GM12873 (cell line): ENCODE measurements at regions not wholly inside any gene's neighbourhood (a gene's known extent, or its start where the extent isn't known, plus 50 kb on each side); places are given as distances from the start of the nearest gene placed in this dataset.

ENCODE experiments used
- TF ChIP-seq, protein P1 (sequence below): IDR thresholded peaks from 2 replicates; pipeline ENCODE4 v1.5.1; 2012; ENCODE audit warnings: low read depth, mild to moderate bottlenecking, moderate library complexity, low read length, control low read depth; ENCODE audit not compliant: insufficient read depth; ENCODE audit errors: missing control alignments

DNA sequence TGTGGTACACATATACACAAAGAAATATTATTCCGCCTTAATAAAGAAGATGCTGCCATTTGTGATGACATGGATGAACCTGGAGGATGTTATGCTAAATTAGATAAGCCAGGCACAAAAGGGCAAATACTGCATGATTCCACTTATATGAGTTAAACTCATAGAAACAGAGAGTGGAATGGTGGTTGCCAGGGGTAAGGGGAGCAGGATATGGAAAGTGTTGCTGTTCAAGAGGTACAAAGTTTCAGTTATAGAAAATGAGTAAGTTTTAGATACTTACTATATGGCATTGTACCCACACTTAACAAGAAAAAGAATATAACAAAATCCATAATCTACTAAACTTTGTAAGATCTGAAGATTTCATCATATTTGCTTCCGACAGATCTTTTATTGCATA, 252.2 kb downstream of the SYK start:
- TF ChIP-seq, protein P1, sequence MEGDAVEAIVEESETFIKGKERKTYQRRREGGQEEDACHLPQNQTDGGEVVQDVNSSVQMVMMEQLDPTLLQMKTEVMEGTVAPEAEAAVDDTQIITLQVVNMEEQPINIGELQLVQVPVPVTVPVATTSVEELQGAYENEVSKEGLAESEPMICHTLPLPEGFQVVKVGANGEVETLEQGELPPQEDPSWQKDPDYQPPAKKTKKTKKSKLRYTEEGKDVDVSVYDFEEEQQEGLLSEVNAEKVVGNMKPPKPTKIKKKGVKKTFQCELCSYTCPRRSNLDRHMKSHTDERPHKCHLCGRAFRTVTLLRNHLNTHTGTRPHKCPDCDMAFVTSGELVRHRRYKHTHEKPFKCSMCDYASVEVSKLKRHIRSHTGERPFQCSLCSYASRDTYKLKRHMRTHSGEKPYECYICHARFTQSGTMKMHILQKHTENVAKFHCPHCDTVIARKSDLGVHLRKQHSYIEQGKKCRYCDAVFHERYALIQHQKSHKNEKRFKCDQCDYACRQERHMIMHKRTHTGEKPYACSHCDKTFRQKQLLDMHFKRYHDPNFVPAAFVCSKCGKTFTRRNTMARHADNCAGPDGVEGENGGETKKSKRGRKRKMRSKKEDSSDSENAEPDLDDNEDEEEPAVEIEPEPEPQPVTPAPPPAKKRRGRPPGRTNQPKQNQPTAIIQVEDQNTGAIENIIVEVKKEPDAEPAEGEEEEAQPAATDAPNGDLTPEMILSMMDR, result no peak

DNA sequence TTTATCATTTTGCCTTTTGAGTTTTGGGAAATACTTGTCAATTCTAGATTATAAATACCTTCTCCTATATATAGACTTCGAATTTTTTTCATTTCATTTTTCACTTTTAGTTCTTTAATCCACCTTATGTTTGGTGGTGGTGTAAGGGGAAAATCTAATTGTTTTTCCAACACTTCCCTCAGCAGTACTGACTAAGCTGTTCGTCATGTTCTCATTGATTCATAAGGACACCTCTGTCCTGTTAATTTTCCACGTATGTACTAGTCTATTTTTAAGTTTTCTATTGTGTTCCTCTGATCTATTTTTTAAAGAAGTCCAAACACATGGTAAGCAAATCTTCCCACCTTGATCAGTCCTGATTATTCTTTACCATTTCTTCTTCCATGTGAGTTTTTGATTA, 254.2 kb downstream of the SYK start:
- TF ChIP-seq, protein P1, result no peak

DNA sequence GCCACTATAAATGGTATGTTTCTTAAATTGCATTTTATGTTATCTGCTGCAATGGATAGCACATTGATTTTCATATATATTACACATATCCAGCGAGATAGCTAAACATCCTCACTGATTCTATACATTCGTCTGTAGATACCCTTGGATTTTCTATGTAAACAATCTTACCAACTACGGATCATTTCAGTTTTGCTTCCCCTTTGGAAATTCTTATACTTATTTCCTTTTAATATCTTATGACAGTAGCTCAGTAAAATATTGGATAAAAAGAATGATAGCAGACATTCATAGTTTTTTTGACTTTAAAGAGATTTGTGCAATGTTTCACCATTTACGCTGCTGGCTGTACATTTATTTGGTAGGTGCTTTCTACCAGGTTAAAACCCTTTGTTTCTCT, 254.9 kb downstream of the SYK start:
- TF ChIP-seq, protein P1, result no peak

DNA sequence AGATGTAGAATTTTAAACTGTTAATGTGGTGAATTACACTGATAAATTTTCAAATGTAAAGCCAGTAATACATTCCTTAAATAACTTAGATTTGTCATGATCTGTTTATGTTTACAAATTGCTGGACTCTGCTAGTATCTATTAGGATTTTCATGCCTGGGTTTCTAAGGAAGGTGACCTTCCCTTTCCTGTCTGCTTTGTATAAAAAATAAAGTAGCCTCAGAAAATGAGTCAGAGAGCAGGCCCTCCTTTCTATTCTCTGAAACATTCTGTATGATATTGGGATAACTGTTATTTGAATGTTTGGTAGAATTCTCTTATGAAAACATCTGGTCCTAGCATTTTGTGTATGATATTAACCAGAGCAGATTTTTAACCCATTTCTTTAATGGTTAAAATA, 255.3 kb downstream of the SYK start:
- TF ChIP-seq, protein P1, result no peak

DNA sequence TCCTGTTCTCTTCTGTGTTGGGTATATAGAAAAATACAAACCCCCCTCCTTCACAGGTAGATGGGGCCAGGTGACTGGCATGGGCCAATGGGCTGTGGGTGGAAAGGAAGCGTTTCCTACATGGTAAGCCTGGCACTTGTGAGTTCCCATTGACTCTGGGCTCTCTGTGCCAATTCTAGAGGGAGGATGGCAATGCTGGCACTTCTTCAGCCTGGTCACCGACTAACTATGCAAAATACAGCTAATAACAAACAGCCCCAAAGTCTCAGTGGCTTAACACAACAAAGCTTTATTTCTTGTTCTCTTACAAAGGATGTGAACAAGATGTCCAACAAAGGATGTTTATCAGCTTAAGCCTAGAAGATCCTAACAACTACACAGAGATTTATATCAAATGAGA, 258.1 kb downstream of the SYK start:
- TF ChIP-seq, protein P1, result no peak

DNA sequence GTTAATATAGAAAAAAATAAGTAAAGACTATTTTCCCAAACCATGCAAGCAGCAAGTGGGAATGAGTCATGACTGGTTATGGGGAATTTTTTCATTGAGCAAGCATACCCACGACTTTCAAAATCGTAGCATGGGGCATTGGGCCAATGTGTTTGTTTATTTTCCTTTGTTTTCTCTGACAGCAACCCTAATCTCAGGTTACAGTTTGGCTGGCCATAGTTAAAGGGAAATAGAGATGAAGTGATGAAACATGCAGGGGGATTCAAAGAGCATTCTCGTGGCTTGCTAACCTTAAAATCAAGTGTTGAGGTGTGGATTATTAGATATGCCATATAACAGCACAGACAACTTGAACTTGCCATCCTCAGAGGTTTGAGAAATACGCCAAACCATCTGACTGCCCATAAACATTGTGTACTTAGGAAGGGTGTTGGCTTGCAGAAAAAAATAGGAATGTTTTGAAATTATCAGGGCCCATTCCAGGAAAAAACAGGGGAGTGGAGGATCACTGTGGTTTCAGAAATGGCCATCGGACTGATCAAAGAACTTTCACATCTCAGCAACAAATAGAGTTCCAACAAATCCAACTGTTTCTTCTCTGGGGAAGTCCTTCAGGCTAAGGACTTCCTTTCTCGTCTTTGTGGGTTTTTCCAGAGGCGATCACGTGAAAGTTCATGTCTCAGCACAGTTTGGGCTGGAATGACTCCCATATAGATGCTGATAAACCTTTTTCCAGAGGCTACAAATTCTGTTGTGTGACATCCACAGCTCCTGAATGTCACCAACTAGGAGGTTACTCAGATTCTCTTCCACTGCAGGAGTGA, 259.1 kb downstream of the SYK start:
- TF ChIP-seq, protein P1, result no peak

DNA sequence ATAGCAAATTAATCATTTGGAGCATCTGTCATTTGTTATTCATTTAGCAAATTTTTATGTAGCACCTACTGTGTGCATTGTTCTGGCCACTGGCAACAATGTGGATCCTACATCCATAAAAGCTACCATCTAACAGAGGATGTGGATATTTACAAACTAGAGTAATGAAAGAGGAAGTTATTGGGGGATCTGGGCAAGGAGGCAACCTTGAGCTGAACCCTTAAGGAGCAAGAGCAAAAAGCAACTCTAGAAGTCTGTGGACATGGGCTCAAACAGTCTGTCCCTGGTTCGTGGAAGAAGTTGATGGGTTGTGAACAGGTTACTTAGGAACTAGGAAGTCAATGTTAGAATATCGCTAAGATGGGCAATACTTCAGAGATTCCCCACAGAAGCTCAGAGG, 259.9 kb downstream of the SYK start:
- TF ChIP-seq, protein P1, result no peak

DNA sequence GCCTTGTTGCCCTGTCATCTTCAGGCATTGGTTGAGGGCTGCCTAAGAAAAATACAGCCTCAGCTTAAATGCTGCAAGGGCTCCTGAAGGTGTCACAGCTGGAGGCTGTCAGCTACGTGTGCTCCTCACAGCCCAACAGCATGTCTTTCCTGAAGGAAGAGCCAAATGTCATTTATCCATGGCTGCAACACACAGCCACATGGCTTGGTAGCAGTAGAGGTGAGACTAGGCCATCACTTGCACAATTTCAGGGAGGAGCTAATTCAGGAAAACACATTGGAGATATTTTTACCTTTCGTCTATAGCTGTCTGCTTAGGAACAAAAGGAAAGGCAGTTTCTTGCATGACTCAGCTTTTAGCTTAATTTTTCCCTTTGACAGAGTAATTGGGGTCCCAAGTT, 260.7 kb downstream of the SYK start:
- TF ChIP-seq, protein P1, result no peak
